GM12872 (cell line): ENCODE measurements at regions not wholly inside any gene's neighbourhood (a gene's known extent, or its start where the extent isn't known, plus 50 kb on each side); places are given as distances from the start of the nearest gene placed in this dataset.

Experiments
- CTCF ChIP-seq: IDR thresholded peaks from 3 replicates; pipeline ENCODE4 v1.5.1; 2011; ENCODE audit warnings: low read depth, mild to moderate bottlenecking, low read length, moderate library complexity; ENCODE audit not compliant: insufficient read depth

GRCh38 chr1:244960904-244961303 is 96.6 kb upstream of the HNRNPU start:
- TF ChIP-seq CTCF: no peak

- TF ChIP-seq CTCF: no peak
These were observed 94.2 kb upstream of the HNRNPU start for GRCh38 chr1:244958593-244958992.

GRCh38 chr1:244957525-244957924 is 93.2 kb upstream of the HNRNPU start:
- no peak for TF ChIP-seq CTCF

- TF ChIP-seq CTCF: no peak
These were observed 92.8 kb upstream of the HNRNPU start for GRCh38 chr1:244957122-244957521.

- TF ChIP-seq CTCF: no peak
These were observed 91.3 kb upstream of the HNRNPU start for GRCh38 chr1:244955661-244956060.

- TF ChIP-seq CTCF: no peak
These were observed 90.0 kb upstream of the HNRNPU start for GRCh38 chr1:244954359-244954758.

- no peak for TF ChIP-seq CTCF
These were observed 89.6 kb upstream of the HNRNPU start for GRCh38 chr1:244953901-244954300.

GRCh38 chr1:244952940-244953339 is 88.6 kb upstream of the HNRNPU start:
- no peak for TF ChIP-seq CTCF
